ENCODE measurements at regions not wholly inside any gene's neighbourhood (a gene's known extent, or its start where the extent isn't known, plus 50 kb on each side); places are given as distances from the start of the nearest gene placed in this dataset.
"Not testable (repeated sequence)": the region's sequence is repeated elsewhere in the genome, so short reads cannot be mapped to it uniquely, and the experiment has no call there.

- DNase-seq: not testable (repeated sequence)
These were observed 52.3 kb upstream of the MAN1A2 start for GRCh38 chr1:117314951-117315350.

GRCh38 chr1:117313555-117313954 is 53.7 kb upstream of the MAN1A2 start:
- no peak for DNase-seq

- peak; percentile 69 for DNase-seq
These were observed 54.7 kb upstream of the MAN1A2 start for GRCh38 chr1:117312453-117313138.

- DNase-seq: no peak
These were observed 58.8 kb upstream of the MAN1A2 start for GRCh38 chr1:117308311-117308916.

- no peak for DNase-seq
These were observed 65.3 kb upstream of the MAN1A2 start for GRCh38 chr1:117301901-117302300.

- DNase-seq: not testable (repeated sequence)
These were observed 67.1 kb upstream of the MAN1A2 start for GRCh38 chr1:117300183-117300582.

- no peak for DNase-seq
These were observed 72.2 kb upstream of the MAN1A2 start for GRCh38 chr1:117295001-117295400.

- no peak for DNase-seq
These were observed 76.4 kb upstream of the MAN1A2 start for GRCh38 chr1:117290890-117291289.

- no peak for DNase-seq
These were observed 77.9 kb upstream of the MAN1A2 start for GRCh38 chr1:117289316-117289870.

- DNase-seq: no peak
These were observed 75.8 kb upstream of the VTCN1 start for GRCh38 chr1:117286562-117286961.

GRCh38 chr1:117286145-117286544 is 75.4 kb upstream of the VTCN1 start:
- DNase-seq: no peak

GRCh38 chr1:117284399-117285215 is 73.9 kb upstream of the VTCN1 start:
- peak; percentile 76 for DNase-seq

GRCh38 chr1:117278531-117278930 is 67.8 kb upstream of the VTCN1 start:
- no peak for DNase-seq

GRCh38 chr1:117275055-117275454 is 64.3 kb upstream of the VTCN1 start:
- DNase-seq: peak; percentile 17

- DNase-seq: no peak
These were observed 61.2 kb upstream of the VTCN1 start for GRCh38 chr1:117271959-117272358.

- DNase-seq: no peak
These were observed 60.4 kb upstream of the VTCN1 start for GRCh38 chr1:117271129-117271528.

- DNase-seq: no peak
These were observed 60.0 kb upstream of the VTCN1 start for GRCh38 chr1:117270679-117271078.

GRCh38 chr1:117268535-117269455 is 58.1 kb upstream of the VTCN1 start:
- no peak for DNase-seq

GRCh38 chr1:117267232-117267774 is 56.6 kb upstream of the VTCN1 start:
- no peak for DNase-seq

GRCh38 chr1:117262976-117263375 is 52.2 kb upstream of the VTCN1 start:
- no peak for DNase-seq

GRCh38 chr1:117261424-117261785 is 50.7 kb upstream of the VTCN1 start:
- no peak for DNase-seq

GRCh38 chr1:117260761-117261423 is 50.2 kb upstream of the VTCN1 start:
- DNase-seq: no peak

Data from OCI-M1 (cell line).